Stomach smooth muscle (tissue), 2 donors: ENCODE measurements at regions not wholly inside any gene's neighbourhood (a gene's known extent, or its start where the extent isn't known, plus 50 kb on each side); places are given as distances from the start of the nearest gene placed in this dataset.
"Not testable (repeated sequence)": the region's sequence is repeated elsewhere in the genome, so short reads cannot be mapped to it uniquely, and the experiment has no call there.

Experiments
- H3K27ac ChIP-seq: one replicate; pipeline ENCODE4 v1.7.0; 2013; ENCODE audit warnings: mild to moderate bottlenecking, low read length, inconsistent platforms
- H3K27me3 ChIP-seq, 2 donors: one replicate each; pipeline ENCODE4 v1.7.0; 2013; ENCODE audit warnings: low read length in 2 of 2; ENCODE audit not compliant: insufficient read depth in 2 of 2, control insufficient read depth in 1 of 2
- H3K36me3 ChIP-seq, 2 donors: one replicate each; pipeline ENCODE4 v1.7.0; 2013; ENCODE audit warnings: low read length in 2 of 2; ENCODE audit not compliant: control insufficient read depth in 2 of 2, insufficient read depth in 2 of 2
- H3K4me1 ChIP-seq: one replicate; pipeline ENCODE4 v1.7.0; 2013; ENCODE audit warnings: low read length; ENCODE audit not compliant: control insufficient read depth, insufficient read depth
- H3K4me3 ChIP-seq, 2 donors: one replicate each; pipeline ENCODE4 v1.7.0; 2013; ENCODE audit warnings: low read length in 2 of 2
- H3K9ac ChIP-seq, 2 donors: one replicate each; pipeline ENCODE4 v1.7.0; 2013; ENCODE audit warnings: low read length in 2 of 2, mild to moderate bottlenecking in 1 of 2
- H3K9me3 ChIP-seq, 2 donors: one replicate each; pipeline ENCODE4 v1.7.0; 2013; ENCODE audit warnings: low read length in 2 of 2; ENCODE audit not compliant: control insufficient read depth in 2 of 2
- donor health status: healthy.
- donor health status: Pancreatic carcinoma.

DNA sequence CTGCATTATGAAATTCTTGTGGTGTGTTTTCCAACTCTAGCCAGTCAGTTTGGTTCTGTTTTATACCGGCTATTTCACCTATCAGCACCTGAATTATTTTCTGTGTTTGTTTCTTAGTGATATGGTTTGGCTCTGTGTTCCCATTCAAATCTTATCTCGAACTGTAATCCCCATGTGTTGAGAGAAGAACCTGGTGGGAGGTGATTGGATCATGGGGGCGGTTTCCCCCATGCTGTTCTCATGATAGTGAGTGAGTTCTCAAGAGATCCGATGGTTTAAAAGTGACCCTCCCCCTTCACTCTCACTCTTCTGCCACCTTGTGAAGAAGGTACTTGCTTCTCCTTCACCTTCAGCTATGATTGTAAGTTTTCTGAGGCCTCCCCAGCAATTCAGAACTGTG is 1006.2 kb upstream of the FOXG1 start:
- H3K9me3 ChIP-seq, H3K9ac ChIP-seq, H3K4me1 ChIP-seq: not testable (repeated sequence)

DNA sequence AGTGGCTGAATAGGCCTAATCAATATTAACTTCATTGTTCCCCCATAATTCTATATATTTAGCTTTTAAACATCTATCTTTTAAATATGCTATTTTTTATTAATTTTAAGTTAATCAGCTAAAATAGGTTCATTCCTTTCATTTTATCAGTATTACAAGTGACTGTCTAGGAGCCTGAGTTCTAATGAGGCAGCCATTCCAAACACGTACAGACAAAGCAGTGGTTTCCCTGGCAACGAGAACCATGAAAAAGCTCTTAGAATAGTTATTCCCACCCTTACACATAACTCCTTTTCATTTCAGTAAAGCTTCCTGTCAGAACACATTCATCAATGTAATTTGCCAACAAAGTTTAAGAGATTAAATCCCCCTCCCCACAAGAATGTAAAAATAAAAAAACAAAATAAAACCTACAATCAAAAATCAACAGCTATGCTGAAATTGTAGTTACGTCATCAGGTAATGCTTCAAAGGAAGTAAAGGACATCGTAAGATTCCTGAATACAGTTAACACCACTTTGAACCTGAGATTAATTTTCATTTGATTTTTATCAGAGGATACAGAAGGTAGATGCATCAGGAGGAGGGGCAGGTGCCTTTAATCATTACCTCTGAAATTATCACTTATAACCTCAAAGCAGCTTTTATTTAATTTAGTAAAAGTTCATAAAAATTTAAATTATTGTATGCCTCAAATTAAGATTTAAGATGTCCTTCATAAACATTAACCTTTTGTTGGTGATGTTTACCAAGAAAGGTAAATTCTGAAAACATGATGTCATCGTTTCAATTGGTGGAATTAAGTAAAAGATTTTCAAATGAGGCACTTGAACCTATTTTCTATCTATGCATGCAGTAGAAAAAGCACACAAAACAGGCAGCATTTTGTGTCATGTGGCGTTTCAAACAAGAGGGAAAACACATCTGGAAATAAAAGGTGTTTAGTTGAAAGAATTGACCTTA is 967.2 kb upstream of the FOXG1 start:
- not testable (repeated sequence) for H3K9ac ChIP-seq, H3K27me3 ChIP-seq, H3K4me1 ChIP-seq, H3K9me3 ChIP-seq, H3K4me3 ChIP-seq, H3K27ac ChIP-seq, H3K36me3 ChIP-seq

More for the DNA sequence above, 1006.2 kb upstream of the FOXG1 start:
- H3K27ac ChIP-seq, H3K4me3 ChIP-seq, H3K27me3 ChIP-seq, H3K36me3 ChIP-seq: not testable (repeated sequence)

DNA sequence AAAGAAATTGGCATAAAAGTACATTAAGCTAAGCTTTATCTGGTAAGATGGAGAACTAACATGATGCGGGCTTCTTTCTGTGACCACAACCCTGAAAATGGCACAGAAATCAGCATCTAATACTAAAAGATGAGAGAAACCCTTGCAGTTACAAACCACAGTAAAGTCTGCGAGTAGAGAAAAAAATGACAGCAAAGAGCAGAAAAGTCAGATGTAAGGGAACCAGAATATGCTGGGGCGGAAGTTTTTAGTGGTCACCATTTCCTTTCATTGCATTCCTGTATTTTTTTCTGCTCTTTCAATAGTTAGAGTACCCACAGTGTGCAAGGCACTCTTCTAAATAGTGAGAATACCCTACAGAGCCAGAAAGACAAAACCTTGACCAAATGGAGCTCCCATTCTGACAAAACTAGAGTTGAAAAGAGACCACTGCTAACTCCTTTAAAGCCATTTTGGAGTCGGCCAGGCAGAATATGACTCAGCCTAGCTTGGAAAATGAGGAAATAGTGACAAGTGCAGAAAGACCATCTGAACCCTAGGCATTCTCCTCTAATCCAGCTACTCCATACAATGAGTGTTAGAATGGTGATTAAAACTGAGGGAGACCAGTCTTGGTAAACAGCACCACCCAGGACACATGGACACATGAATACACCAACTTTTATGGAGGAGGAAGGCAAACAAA is 948.7 kb upstream of the FOXG1 start:
- H3K9ac ChIP-seq, H3K27me3 ChIP-seq, H3K27ac ChIP-seq, H3K9me3 ChIP-seq, H3K4me1 ChIP-seq, H3K36me3 ChIP-seq, H3K4me3 ChIP-seq: not testable (repeated sequence)

DNA sequence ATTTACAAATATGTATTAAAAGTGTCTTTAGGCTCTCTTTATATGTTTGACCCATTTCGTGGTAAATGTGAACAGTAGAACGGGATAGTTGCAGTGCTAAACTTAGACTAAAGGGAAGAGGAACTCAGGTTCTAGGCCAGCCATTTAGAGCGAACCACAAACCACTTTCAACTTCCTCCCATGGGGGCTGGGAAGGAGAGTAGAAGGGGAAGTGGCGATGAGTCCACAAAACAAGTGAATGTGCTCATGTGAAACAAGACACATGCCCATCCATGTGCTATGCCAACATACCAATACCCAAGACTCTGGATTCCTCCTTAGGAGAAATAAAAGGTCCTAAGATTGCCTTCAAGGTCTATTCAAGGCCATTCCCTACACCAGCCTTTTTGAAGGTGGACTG is 940.4 kb upstream of the FOXG1 start:
- not testable (repeated sequence) for H3K27me3 ChIP-seq, H3K4me1 ChIP-seq, H3K4me3 ChIP-seq, H3K27ac ChIP-seq, H3K36me3 ChIP-seq, H3K9ac ChIP-seq, H3K9me3 ChIP-seq

DNA sequence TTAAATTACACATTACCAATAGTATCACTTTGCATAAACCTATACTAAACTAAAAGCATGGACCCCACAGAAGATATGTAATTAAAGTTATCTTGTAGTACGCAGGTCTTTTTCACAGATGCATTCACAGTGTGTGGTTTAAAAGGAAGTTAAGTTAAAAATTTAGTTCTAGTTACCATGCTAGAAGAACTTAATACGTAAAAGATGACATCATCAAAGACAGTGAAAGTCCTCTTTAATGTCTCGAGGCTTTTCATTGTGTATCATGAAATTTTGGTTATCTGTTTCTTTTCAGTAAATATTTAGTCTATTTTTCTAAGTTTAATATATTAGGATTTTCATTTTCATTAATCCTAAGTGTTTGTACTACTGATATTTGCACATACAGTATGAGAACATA is 934.6 kb upstream of the FOXG1 start:
- not testable (repeated sequence) for H3K27me3 ChIP-seq, H3K36me3 ChIP-seq, H3K9ac ChIP-seq, H3K4me3 ChIP-seq, H3K27ac ChIP-seq, H3K9me3 ChIP-seq, H3K4me1 ChIP-seq

DNA sequence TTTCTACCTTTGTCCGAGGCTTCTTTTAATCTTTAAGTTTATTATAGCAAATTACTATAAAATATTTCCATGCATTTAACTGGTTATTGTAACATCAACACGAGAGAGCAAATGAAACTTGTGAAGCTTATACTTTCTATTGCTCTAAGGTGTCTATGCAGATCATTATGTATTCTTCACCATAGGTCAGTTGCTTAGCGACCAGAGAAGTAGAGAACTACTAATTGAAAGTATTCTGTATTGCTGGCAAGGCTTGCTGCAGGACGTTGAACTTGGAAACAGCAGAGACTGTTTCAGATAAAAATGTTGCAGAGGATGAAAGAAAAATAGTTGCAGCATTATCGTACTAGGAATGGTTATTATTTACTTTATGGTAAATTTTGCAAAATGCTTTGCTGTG is 933.6 kb upstream of the FOXG1 start:
- not testable (repeated sequence) for H3K9me3 ChIP-seq, H3K4me3 ChIP-seq, H3K27ac ChIP-seq, H3K36me3 ChIP-seq, H3K9ac ChIP-seq, H3K4me1 ChIP-seq, H3K27me3 ChIP-seq

DNA sequence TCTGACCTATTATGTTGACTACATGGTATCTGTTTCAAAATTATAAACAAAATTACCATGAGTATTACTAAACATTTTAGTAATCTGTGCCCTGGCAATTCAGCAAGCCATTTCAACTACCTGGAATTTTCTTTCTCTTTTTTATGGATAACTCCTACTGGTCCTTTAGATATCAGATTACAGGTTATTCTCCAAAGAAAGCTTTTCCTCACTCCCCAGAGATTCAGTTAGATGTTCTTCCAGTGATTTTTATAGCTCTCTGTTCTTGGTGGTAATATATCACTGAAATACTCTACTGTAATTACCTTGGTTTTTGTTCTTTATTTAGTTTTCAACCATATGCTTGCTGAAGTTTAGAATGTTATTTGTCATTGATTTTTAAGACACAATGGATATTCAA is 930.2 kb upstream of the FOXG1 start:
- Histone ChIP-seq H3K9ac (no peak overlapping the region), H3K4me1 (no peaks in the 10 kb centered on the region), H3K27ac (no peak overlapping the region), H3K27me3 (no peaks in the 10 kb centered on the region), H3K36me3 (no peaks in the 10 kb centered on the region), H3K9me3 (no peaks in the 10 kb centered on the region), H3K4me3 (no peak overlapping the region)

DNA sequence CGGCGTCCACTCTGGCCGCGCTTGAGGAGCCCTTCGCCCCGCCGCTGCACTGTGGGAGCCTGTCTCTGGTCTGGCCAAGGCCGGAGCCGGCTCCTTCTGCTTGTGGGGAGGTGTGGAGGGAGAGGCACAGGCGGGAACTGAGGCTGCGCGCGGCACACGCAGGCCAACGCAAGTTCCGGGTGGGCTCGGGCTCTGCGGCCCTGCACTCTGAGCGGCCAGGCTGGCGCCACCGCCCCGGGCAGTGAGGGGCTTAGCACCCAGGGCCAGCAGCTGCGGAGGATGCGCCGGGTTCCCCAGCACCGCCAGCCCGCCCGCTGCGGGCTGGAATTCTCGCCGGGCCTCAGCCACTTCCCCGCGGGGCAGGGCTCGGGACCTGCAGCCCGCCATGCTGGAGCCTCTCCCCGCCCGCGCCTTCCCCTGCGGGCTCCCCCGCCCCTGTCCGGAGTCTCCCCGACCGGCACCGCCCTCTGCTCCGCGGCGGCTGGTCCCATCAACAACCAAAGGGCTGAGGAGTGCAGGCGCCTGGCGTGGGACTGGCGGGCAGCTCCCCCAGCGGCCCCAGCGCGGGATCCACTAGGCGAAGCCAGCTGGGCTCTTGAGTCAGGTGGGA is 921.2 kb upstream of the FOXG1 start:
- H3K4me3 ChIP-seq = no peak overlapping the region

DNA sequence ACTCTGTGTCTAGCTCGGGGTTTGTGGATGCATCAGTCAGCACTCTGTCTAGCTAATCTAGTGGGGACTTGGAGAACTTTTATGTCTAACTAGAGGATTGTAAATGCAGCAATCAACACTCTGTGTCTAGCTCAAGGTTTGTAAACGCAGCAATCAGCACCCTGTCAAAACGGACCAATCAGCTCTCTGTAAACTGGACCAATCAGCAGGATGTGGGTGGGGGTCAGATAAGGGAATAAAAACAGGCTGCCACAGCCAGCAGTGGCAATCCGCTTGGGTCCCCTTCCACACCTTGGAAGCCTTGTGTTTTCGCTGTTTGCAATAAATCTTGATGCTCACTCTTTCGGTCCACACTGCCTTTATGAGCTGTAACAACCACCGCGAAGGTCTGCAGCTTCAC is 920.7 kb upstream of the FOXG1 start:
- Histone ChIP-seq H3K27me3 (no peaks in the 10 kb centered on the region), H3K27ac (no peak overlapping the region), H3K9ac (no peak overlapping the region), H3K4me3 (no peak overlapping the region), H3K4me1 (no peaks in the 10 kb centered on the region), H3K9me3 (no peaks in the 10 kb centered on the region), H3K36me3 (no peaks in the 10 kb centered on the region)

More for the DNA sequence above, 921.2 kb upstream of the FOXG1 start:
- H3K27me3 ChIP-seq = no peaks in the 10 kb centered on the region
- no peak overlapping the region for H3K27ac ChIP-seq
- no peak overlapping the region for H3K9ac ChIP-seq
- H3K9me3 ChIP-seq = no peaks in the 10 kb centered on the region
- no peaks in the 10 kb centered on the region for H3K36me3 ChIP-seq
- no peaks in the 10 kb centered on the region for H3K4me1 ChIP-seq

DNA sequence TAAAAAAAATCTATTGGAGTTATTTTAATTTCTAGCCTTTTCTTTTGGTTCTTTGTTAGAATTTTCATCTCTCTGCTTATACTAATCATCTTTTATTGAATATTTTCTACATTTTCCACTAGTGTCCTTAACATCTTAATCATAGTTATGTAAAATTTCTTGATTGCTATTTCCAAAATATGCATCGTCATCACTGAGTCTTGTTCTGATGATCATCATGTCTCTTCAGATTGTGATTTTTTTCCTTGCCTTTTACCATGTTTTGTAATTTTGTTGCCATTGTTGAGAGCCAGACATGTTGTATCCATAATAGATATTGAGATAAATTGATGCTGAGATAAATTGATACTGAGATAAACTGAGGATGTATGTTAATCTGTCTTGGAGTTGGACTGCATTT is 919.1 kb upstream of the FOXG1 start:
- H3K36me3 ChIP-seq, H3K4me1 ChIP-seq, H3K9ac ChIP-seq, H3K27me3 ChIP-seq, H3K4me3 ChIP-seq, H3K27ac ChIP-seq, H3K9me3 ChIP-seq: not testable (repeated sequence)

DNA sequence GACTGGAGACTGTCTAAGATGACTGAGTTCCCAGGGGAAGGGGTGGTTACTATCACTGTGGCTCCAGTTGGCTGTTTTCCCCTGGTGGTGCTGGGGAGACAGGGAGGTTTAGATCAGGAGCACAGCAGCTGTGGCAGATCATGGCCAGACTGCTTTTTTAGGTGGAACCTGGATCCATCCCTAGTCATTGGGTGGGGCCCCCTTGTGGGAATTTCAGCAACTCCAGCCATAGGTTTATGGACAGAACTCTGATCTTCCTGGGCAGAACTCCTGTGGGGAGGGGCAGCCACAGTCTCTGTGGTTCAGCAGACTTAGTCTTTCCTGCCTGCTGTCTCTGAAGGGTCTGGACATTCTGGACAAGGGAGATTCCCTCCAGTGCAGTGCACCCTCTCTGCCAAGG is 917.4 kb upstream of the FOXG1 start:
- H3K27me3 ChIP-seq, H3K4me3 ChIP-seq, H3K4me1 ChIP-seq, H3K9ac ChIP-seq, H3K27ac ChIP-seq, H3K36me3 ChIP-seq, H3K9me3 ChIP-seq: not testable (repeated sequence)
